ENCODE measurements at regions not wholly inside any gene's neighbourhood (a gene's known extent, or its start where the extent isn't known, plus 50 kb on each side); places are given as distances from the start of the nearest gene placed in this dataset.
A peak's percentile ranks its signal among the peaks of the same experiment; 100 is the strongest.

DNA sequence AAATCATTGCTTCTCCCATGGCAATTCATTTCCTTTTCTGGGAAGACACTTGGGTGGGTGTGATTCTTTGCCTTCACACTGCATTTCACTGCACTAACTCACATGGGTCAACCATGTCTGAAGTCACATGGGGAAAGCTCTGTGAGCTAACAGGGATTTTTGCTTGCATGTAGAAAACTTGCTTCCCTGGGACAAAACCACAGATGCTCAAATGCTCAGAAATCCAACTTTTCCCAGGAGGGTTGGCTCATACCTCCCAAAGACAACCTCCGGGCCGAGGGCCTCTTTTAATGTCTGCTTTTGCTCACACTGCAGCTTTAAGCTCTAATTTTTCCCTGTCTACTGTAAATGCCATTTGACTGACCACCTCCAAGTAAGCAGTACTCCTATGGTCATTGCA, 1695.2 kb downstream of the STIM2 start:
- no peak for DNase-seq

DNA sequence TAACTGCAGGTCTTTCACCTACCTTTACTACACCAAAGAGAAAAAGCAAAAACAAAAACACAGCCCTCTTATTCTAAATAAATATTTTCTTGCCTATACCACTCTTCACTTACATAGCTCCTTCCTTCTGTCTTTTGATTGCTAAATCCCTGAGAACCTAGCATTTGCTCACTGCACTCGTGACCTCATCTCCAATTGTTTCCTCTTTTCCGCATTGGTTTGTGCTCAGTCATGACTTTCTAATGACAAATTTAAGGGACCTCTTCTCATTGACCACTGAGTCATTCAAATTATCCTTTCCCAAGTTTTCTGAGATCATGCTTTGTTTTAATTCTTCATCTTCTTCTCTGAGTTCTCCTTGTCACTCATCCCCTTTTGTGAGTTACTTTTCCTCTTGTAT, 1697.1 kb downstream of the STIM2 start:
- no peak for DNase-seq

DNA sequence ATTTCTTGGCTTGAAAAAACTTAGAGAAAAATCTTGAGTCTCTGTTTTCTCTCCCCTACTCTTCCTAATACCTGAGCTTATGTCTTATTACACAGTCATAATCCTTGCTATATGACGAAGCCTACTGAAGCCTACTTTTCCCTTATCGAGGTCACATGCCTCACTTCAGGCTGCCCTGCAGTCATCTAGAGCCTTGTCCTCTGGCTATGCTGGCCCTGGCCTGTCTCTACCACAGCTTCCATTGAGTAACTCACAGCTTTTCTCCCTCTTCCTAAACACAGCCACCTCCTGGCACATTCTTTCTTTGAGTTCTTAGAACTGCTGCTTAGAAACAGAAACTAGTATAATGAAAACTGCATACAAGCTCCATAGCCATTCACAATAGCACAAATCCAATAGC, 1698.3 kb downstream of the STIM2 start:
- no peak for DNase-seq

DNA sequence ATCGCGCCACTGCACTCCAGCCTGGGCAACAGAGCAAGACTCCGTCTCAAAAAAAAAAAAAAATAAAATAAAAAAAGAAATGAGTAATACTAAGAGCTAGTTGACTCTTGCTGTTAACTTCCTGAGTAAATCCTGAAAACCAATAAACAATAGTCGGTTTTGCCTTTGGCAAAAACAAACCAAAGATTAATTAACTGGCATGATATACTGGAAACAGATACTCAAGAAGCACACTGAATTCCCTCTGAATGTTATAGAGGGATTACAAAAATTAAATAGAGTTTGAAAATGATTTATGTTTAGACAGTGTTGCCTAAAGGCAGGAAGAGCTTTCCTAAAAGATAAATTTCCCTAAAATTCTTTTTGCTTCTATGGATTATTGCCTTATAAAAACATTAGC, 1702.3 kb downstream of the STIM2 start:
- no peak for DNase-seq

DNA sequence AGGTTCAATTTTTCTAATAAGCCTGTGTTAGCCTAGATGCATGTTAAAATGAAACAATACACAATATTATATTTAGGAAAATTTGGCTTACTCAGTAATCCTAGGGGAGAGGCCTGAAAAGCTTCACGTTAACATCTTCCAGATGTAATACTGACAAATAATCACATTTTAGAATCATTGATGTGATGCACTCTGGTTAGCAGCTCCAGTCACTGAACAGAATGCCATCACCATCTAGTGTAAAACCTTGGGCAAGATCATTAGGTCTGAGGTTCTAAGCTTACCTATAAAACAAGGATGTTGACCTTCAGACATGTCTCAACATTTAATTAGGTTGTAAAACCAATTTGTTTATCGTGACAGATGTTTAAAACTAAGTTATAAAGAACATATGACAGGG, 1704.8 kb downstream of the STIM2 start:
- no peak for DNase-seq

DNA sequence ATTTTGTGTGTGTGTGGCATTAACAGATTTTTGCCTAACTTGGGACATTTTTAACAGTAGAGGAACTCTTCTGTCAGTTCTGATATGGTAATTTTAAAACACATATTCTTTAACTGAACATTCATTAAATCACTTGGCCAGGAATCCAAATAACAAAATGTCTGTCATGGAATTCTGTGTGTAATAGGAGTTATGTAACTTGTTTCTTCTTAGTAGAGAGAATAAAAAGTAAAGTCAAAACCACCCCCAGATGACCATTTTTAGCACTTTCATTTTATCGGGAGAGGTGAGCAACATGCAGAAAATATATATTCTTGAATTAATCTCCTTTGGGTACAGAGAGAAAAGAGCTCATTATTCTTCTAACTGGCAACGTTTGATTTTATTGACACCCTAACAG, 1740.3 kb downstream of the STIM2 start:
- DNase-seq: no peak

DNA sequence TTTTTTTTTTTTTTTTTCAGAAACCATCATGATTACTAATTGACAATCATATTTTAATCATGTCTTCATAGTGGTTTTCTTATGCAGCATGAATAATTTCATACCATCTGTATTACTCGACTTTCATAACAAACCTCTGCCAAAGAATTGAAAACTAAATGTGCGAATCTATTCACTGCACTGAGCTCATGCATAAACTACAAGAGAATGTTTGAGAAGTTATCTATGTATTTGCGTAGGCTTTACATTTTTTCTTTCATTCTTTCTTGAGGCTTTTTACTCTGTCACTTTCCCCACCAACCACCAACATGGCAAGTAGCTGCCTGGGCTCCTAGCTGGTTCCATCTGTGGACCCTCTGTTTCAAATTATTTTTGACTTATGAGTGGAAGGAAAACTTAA, 1761.0 kb downstream of the STIM2 start:
- no peak for DNase-seq

DNA sequence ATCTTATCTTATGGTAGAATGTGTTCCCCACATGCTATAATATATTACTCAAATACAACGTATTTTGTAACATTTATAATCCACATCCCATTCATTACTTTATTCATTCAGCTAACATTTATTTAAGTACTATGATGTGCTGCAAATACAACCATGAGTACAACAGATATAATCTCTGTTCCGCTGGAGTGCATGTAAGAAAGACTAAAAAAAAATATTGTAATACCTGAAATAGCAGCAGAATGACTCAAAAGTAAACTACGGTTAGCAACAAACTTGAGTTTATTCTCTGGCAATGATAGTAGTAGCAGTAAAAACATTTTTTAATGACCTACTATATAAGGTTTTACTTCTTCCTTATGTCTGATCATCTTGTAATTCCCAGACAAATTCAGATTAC, 1776.3 kb downstream of the STIM2 start:
- DNase-seq: no peak

DNA sequence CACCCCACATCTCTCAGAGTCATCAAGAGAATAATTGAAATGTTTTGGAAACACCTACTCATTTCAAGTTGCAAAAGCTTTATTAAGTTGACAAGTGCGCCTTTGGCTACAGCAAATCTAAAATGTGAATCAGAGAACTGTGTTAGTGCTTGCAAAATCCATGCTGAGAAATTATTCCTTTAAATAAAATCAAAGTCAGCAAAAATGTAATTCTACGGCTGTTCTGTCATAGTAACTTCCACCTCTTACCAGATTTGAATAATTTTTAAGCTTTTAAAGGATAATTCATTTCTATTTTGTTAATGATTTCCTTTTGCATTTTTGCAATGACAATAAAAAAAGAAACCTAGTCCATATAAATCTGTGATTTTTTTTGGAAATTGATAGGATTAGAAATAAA, 1779.1 kb downstream of the STIM2 start:
- DNase-seq: no peak

DNA sequence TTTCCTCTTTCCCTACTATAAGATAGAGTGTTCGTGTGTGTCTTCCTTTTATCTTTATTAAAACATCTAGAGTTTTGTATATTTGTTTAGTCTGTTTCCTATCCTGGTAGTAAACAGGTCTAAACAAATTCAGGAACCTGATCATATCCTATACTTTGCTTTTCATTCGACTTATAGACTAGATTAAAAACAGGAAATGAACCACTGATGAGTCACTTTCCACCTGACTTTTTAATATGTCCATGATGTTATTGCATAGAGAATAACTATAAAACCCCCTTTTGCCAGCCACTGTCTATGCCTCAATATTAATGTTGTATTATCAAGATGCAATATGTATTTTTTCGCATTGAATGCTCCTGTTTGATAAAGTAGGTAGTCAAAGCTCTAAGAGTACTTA, 1794.0 kb downstream of the STIM2 start:
- no peak for DNase-seq

DNA sequence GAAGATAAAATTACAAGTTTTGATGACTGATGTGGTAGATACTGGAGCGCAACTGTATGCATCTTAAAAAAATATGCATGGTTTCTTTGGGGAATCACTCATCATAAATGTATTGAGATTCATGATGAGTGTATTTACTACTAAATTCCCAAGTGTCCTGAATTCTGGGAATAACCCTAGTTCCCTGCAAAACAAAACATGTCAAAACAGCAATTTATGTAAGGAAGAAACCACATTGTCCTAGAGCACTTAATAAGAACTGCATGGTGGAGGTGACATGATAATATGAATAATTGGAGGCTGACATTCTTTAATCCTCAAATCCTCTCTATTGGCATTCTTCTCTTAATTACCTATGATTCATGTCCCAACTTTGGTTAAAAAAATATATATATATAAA, 1804.7 kb downstream of the STIM2 start:
- no peak for DNase-seq

DNA sequence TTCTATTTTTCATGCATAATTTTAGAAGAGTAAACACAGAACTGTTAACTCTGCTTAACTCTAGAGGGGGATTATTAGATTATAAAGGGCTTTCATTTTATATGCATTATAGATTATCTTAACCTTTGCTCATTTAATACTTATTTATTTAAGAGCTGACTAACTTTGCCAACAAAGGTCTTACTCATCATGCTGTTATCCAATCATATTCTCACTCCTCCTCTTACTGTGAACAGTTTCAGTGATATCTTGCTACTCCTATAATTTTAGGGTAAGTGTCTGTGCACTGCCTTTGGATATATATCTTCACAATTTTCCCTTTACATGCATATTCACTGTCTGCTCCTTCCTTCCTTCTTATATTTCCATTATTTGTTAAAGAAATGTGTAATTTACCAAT, 1814.9 kb downstream of the STIM2 start:
- no peak for DNase-seq

DNA sequence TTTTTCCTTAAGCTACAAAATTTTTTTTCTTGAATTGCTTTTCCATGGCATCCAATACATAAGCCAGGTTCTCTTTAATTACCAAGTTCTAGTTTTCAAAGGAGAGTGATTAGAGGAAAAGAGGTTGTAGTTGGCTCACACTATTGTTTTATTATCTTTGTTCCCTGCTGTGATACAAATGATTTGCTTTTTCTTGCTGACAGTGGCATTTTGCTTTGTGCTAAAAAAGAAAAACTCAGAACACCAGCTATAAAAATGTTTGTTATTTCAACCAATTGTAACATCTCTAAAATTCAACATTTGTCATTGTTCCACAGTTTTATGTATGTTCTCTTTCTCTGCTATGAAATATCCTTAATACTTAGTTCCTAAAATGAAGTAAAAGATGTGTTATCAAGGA, 1817.2 kb downstream of the STIM2 start:
- DNase-seq: no peak

DNA sequence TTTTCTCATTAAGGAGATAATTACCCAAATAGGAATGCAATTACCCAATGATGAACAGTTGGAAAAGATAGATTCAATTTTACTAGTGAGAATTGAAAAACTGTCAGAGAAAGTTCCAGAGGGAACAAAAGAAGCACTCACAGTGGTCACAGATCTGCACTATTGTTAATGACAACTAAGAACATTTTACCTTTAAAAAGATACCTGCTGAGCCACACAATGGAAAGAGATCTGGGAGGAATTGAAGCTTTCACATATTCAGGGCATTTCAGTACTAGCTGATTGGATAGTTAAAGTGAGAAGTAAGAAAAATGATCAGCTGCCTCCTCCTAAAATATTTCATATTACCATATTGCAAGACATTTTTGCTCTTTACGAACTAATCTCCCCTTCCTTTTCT, 1822.2 kb downstream of the STIM2 start:
- no peak for DNase-seq

DNA sequence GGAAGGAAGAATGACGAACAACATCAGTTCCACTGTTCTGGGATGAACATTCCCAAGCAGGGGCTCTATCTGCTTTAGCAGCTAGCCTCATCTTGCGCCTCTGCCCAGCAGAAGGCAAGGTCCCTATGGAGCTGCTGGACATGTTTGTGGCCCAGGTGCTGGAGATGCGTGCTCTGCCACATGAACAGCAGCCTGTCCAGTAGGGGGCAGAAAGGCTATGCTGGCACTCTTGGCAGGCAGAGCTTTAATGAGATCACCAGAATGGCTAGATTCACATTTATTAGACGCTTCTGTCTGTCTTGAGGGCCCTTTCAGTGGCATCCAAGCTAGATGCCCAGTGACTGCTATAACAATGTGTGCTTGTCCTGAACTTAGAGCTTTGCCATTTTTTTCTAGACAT, 1826.0 kb downstream of the STIM2 start:
- peak; percentile 36 to 51 for DNase-seq

DNA sequence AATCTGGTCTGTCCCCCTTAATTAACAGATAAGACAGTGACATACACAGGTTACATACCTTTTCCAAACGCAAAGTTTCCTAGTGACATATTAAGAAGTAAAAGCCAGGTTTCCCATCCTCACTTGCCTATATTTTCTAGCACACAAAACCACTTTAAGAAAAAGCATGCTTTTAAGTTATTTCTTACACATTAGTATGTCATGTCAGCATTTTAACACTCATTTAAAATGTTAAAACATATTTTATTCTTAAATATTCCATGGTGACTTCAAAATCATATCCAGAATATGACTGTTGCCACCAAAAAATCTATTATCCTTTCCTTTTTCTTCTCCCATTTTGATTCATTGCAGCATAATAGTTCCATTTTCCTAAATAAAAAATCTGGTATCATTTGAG, 1830.2 kb downstream of the STIM2 start:
- DNase-seq: no peak

DNA sequence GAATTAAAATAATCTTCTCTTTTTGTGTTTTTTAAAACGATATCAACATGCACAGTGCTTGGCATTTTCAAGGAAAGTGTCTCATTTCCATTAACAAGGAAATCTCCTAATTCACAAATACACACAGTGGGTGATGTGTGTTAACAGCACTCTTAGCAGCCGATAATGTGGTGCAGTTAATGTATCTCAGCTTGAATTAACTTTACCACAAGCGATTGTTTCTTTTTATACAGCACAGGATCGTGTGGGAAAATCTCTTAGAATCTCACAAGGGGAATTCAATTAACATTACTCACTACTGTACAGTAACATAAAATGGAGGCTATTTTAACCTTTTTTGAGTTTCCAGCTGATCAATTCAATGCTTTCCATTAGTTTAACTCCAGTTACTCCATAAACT, 1841.9 kb downstream of the STIM2 start:
- no peak for DNase-seq

DNA sequence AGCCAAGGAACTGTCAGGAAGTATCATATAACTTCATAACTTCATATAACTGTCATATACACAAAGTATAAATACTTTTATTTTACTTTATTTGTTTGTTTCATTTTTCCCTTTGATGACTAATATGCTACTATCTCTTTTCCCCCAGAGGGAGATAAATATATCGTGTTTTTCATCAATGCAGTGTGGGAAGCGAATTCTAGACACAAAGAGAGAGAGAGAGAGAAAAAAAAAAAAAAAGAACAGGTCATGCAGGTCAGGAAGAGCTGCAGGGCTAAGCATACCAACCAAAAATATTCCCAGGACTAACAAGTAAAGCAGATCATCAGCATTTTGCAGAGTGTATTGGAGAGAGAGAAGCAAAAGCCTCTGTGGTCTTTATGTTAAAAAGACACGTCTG, 1849.2 kb downstream of the STIM2 start:
- DNase-seq: no peak

DNA sequence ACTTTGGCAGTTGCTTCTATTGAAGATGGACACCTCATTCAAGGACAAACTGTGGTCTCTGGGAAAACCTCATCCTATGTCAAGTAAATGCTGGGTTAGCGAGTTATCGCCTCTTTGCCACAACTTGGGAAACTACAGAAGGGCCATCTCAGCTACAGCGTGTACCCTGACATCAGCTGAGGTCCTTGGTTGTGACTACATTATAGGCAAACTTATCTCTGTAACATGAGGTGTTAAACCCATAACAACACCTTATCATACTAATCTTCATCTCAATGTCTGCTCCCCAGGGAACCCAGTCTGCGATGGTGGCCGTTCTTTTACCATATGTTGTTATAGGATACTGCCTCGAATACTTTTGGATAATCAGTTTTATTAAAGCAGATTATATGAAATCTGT, 1862.7 kb downstream of the STIM2 start:
- DNase-seq: no peak

DNA sequence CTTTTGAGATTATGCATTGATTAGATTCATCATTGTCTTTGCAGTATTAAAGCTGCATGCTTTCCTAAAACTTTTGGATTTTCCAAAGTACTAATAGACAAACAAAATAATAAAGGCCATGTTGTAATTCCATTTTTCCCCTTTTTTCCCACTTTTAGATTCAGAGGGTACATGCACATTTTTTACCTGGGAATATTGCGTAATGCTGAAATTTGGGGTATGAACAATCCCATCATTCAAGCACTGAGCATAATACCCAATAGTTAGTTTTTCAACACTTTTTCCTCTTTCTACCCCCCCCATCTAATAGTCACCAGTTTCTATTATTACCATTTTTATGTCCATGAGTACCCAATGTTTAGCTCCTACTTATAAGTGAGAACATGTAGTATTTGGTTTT, 1863.6 kb downstream of the STIM2 start:
- DNase-seq: no peak

DNA sequence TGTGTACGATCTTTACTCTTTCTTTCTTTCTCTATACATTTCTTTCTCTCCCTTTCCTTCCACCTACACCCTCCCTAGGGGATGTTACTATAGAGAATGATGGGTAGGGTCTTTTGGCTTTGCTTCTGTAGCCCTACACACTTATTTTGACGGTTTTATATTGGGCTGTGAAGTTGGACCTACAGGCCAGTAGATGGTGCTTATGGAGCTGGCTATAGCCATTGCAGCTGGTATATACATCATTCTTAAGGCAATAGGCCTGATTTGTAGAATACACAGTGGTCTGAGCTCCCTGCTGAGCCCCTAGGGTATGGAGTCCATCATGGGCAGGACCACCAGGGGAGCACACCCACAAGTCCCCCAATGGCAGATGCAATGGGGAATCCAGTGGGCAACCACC, 1869.7 kb downstream of the STIM2 start:
- DNase-seq: no peak

DNA sequence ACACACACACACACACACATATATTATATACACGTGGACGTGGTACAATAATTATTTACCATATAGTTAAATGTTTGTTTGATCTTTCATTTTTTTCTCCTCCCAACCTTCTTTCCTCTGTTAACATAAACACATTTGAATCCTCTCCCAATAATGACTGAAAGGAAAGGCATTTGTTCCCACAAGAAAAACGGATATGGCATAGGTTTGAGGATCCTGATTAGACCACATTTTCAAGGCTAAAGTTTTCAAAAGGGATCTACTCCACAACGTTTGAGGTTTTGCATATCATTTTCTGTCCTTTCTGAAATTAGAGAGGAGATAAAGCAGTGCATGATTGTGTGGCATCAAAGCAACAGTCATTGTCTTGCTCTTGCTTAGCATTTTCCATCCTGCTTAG, 1883.4 kb downstream of the STIM2 start:
- no peak for DNase-seq

DNA sequence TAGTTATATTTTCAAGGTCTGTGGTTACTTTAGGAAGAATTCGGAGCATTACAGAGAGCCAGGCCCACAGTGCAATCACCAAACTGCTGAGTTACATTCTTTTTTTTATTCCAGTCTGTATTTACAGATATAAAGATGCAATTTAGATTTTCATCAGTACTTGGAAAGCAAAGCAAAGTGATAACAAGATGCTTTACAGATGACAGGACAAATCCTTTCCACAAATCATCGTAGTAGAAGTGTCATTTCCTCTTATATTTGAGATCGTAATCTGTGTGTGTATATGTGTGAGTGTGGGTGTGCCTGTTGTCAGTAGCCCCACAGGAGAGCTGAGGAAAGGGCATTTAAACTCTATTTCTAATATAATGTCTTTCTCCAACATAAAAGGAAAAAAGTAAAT, 1893.7 kb downstream of the STIM2 start:
- no peak for DNase-seq

DNA sequence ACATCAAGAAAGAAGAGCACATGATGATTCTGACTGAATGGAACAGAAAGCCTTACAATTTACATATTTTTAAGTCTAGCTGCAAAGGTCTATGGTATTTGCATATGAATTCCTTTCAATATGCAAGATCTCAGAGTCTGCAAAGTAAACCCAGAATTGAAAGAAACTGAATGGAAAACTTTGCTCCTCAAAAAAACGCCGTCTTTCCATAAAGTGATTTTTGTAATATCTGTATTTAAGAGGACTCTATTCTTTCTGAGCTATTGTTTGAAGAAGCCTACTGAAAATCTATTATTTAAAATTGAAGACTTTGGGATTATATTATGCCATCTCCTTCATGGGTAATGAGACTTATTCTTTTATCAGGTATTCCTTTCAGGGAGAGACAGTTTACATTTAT, 1894.4 kb downstream of the STIM2 start:
- no peak for DNase-seq

DNA sequence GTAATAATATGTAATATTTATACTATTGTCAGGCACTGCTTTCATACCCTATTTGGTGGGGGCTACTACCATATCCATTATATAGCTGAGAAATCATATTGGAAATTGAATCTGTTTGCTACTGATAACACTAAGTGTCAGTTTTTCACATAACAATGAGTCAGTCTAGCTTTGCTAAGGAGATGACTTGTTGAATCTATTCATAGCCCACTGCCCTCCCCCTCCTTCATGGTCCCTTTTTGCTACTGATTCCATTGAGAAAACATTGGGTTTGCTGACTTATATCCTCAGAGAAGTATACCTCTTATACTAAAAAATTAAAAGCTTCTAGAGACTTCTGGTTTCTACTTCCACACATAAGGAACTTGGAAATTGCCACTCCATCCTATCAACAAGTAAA, 1898.4 kb downstream of the STIM2 start:
- no peak for DNase-seq

DNA sequence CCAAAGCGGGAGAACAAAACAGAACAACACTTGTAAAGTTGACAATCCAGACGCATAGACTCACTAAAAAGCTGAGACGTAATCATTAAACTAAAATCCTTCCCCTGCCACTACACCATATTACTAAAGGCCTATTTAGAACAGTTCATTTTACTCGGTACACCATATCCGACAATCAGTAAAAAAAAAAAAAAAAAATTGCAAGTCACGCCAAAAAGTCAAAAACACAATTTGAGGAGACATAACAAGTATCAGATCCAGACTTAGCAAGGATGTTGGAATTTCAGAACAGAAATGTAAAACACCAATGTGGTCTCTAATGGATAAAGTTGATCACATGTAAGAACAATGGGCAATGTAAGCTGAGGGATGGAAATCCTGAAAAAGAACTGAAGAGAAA, 1899.4 kb downstream of the STIM2 start:
- DNase-seq: no peak
